ENCODE measurements at regions not wholly inside any gene's neighbourhood (a gene's known extent, or its start where the extent isn't known, plus 50 kb on each side); places are given as distances from the start of the nearest gene placed in this dataset.

- TF ChIP-seq CTCF (IDR thresholded peaks at IDR 0.05; ENCODE audit: low read depth, low read length) (no peak), MAX (IDR thresholded peaks at IDR 0.05; ENCODE audit: low read depth, low read length) (no peak), POLR2A (IDR thresholded peaks at IDR 0.05; ENCODE audit: extremely low read depth, insufficient read length) (no peak)
These were observed 818.2 kb downstream of the BRD1 start for GRCh38 chr22:49009359-49010063.

Measured in NB4 (cell line).